KOPT-K1 (cell line): ENCODE measurements at regions not wholly inside any gene's neighbourhood (a gene's known extent, or its start where the extent isn't known, plus 50 kb on each side); places are given as distances from the start of the nearest gene placed in this dataset.
"Not testable (repeated sequence)": the region's sequence is repeated elsewhere in the genome, so short reads cannot be mapped to it uniquely, and the experiment has no call there.

ENCODE experiments used
- H3K27ac ChIP-seq: fragments of 200-600 bp; sonication (generic); 2 replicates; pipeline ENCODE4 v1.5.1; 2016; ENCODE audit warnings: antibody characterized with exemption, mild to moderate bottlenecking, low read depth, low read length; ENCODE audit not compliant: poor library complexity, severe bottlenecking
- H3K36me3 ChIP-seq: fragments of 200-600 bp; sonication (generic); 2 replicates; pipeline ENCODE4 v1.5.1; 2017; ENCODE audit warnings: antibody characterized with exemption, mild to moderate bottlenecking, low read length, moderate library complexity; ENCODE audit not compliant: insufficient read depth
- H3K9me3 ChIP-seq: fragments of 200-600 bp; sonication (generic); 2 replicates; pipeline ENCODE4 v1.5.1; 2017; ENCODE audit warnings: antibody characterized with exemption, low read length, mild to moderate bottlenecking; ENCODE audit not compliant: insufficient read depth, poor library complexity, severe bottlenecking

DNA sequence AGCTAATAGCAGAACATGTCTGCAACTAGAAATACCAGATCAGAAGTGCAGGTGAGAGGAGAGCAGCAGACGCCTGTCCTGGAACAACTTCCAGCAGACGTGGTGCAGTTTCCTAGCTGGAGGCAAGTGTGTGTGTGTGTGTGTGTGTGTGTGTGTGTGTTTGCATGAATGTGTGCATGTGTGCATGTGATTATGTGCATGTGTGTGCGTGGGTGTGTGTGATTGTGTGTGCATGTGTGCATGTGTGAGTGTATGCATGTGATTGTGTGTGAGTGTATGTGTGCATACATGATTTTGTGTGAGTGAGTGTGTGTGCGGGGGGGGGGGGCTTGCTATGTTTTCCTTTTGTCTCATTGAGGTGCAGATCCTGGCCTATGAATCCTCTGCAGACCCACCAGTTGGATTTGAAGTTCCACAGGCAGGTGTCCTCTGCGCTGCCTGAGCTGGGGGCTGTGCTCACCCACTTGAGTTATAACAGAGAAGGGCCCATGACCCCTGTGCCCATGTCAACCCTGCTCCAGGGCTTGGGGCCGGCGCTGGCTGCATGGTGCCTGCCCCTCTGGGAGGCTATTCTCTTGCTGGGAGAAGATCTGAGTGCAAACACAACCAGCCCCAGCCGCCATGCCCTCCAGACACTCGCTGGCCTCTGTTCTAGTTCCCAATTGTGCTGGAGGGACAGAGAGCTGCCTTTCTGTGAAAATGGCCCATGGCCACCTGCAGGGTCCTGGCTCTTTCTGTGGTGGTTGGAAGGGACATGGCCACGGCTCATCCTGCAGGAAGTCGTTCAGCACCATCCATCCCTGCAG is 821.3 kb downstream of the BRD1 start:
- Histone ChIP-seq H3K9me3 (peaks cover 6% of the 10 kb centered on the region), H3K36me3 (no peaks in the 10 kb centered on the region), H3K27ac (no peak overlapping the region)

DNA sequence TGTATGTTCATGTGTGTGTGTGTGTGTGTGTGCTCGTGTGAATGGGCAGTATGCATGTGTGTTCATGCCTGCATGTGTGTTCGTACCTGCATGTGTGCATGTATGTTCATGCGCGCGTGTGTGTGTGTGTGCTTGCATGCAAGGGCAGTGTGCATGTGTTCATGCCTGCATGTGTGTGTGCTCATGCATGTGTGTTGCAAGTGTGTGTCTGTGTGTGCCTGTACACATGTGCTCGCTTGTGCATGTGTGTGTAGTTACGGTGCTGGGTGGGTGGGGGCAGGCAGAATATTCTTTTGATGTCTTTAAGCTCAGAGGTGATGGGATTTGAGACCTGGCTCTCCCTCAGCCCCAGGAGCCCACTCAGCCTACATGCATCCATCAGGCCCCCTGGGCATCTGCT is 822.1 kb downstream of the BRD1 start:
- Histone ChIP-seq H3K36me3 (no peaks in the 10 kb centered on the region), H3K27ac (no peak overlapping the region), H3K9me3 (peaks cover 11% of the 10 kb centered on the region)

- peaks cover 11% of the 10 kb centered on the region for H3K9me3 ChIP-seq
- H3K36me3 ChIP-seq, result no peaks in the 10 kb centered on the region
- H3K27ac ChIP-seq, result no peak overlapping the region
Observed at GRCh38 chr22:49004484-49005399, 822.9 kb downstream of the BRD1 start.

DNA sequence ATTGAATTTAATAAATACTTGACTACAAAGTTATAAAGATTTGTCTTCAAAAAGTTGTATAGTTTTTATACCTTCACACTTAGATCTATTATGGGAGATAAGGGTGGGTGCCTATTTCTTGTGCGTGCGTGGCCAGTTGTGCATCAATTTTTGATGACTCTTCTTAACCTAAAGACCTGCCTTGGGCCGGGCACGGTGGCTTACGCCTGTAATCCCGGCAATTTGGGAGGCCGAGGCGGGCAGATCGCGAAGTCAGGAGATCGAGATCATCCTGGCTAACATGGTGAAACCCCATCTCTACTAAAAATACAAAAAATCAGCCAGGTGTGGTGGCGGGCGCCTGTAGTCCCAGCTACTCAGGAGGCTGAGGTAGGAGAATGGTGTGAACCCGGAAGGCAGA is 830.1 kb downstream of the BRD1 start:
- H3K27ac ChIP-seq, H3K36me3 ChIP-seq: not testable (repeated sequence)
- peaks cover 11% of the 10 kb centered on the region for H3K9me3 ChIP-seq

DNA sequence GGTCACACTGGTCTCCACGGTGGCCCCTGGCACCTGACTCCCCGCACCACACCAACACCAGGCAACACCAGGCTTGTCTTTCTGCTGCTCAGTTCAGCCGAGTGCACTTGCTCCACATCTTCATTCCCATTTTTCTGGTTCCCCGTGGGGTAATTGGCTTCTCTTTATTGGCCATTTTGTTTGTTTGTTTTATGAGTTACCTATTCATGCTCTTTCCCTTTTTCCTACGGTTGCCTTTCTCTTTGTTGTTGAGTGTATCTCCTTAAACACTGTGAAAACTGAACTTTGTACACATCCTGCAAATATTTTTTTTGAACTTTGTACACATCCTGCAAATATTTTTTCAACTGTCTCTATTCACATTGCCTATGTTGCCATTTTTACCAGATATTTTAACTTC is 834.0 kb downstream of the BRD1 start:
- Histone ChIP-seq H3K36me3 (no peaks in the 10 kb centered on the region), H3K27ac (no peak overlapping the region)

DNA sequence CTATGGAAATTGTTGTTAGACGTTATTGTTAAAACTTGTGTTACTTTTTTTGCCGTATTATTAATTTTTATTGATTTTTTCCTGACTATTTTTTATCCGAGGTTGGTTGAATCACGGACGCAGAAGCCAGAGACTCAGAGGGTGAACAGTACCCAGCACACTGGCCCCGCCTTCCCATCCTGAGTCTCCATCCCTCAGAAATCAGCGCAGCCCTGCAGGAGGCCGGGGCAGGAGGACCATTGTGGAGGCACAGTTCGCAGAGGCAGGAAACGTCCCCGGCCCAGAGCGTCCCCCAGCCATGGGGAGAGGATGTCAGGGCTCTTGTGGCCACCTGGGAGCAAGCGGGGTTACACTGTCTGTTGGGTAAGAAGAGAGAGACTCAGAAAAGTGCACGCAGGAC is 843.0 kb downstream of the BRD1 start:
- Histone ChIP-seq H3K27ac (no peak overlapping the region), H3K9me3 (no peaks in the 10 kb centered on the region), H3K36me3 (no peaks in the 10 kb centered on the region)

More for the DNA sequence above, 834.0 kb downstream of the BRD1 start:
- no peaks in the 10 kb centered on the region for H3K9me3 ChIP-seq

GRCh38 chr22:48982321-48982905 is 845.3 kb downstream of the BRD1 start:
- Histone ChIP-seq H3K27ac (no peak overlapping the region), H3K36me3 (no peaks in the 10 kb centered on the region), H3K9me3 (no peaks in the 10 kb centered on the region)

DNA sequence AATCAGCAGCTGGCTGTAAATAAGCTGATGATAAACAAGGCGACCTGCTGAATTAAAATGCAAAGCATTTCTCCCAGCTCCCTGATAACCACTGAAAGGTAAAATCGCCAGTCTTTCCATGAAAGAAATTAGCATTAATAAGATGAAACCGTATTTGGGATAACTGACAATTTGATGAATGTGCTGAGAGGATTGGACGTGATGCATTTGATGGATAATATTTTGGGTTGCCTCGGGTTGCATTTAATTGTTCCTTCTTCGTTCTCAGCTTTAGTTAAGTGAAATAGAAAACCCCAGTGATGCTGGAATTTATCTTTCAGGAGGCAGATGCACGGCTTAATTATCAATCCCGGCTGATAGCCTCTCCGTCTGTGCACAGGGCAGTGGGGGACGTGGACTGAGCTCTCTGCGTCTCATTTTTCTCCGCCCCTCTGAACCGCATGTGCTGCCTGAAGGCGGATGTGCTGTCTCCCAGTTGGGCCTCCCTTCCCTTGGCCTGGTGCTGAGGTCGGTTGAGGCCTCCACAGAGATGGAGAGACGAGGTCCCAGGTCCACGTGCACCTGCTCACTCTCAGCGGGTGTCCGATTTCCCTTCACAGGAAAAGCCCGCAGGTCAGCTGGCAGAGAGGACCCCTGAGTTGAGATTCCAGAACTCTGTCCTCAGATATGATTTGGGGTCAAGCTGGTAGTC is 846.2 kb downstream of the BRD1 start:
- H3K27ac ChIP-seq, result no peak overlapping the region
- no peaks in the 10 kb centered on the region for H3K9me3 ChIP-seq
- no peaks in the 10 kb centered on the region for H3K36me3 ChIP-seq

DNA sequence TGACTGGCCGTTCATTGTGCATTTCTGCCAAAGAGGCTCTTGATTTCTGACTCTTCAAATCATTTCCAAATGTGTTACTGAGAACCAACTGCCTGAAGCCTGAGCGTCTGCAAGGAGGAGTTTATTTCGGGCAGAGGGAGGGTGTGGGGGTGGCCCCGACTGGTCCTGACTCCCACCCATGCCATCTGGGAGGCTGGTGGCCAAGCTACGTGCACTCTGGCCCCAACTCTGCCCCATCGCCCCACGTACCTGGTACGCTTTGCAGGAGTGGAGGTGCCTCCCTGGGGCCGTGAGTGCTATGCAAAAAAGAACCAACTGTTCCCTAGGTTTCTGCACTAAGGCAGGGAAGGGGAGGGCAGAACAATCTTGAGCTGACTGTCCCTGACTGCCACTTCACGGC is 846.8 kb downstream of the BRD1 start:
- H3K9me3 ChIP-seq, result no peaks in the 10 kb centered on the region
- no peak overlapping the region for H3K27ac ChIP-seq
- H3K36me3 ChIP-seq, result no peaks in the 10 kb centered on the region

DNA sequence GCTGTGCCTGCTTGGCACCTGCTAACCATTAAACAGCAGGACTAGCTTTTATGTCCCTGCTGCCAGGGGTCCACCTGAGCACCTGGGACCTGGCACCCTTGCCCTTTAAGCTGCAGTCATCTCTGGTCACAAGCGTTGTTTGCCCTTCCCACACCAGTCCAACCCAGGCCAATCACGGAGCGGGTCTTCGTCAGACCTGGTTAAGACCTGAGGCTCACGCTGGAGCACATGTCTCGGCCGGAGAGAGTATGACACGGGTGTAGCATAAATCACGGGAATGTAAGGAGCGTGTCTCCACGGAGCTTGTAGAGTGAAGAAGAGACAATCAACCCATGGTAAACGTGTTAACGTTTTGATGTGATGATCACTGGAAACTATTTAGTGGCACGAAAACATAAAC is 847.3 kb downstream of the BRD1 start:
- Histone ChIP-seq H3K9me3 (no peaks in the 10 kb centered on the region), H3K27ac (no peak overlapping the region), H3K36me3 (no peaks in the 10 kb centered on the region)

DNA sequence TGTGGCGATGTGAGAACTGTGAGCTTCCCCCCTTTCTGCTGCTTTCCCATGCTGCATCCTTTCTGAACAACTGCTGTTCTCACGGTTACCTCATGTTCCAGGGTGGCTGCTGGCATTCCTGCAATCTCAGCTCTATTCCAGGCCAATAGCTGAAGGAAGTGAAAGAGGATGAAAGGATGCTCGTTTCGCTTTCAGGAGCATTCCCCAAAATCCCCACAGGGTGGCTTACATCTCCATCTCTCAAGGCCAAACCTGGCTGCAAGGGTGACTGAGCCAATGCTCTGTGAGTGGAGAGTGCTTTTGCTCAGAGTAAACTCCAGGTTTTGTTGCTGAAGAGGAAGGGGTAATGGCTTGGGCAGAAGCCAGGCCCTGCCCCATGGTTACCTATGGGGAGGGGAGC is 848.2 kb downstream of the BRD1 start:
- no peaks in the 10 kb centered on the region for H3K36me3 ChIP-seq
- H3K9me3 ChIP-seq, result no peaks in the 10 kb centered on the region
- H3K27ac ChIP-seq, result no peak overlapping the region

DNA sequence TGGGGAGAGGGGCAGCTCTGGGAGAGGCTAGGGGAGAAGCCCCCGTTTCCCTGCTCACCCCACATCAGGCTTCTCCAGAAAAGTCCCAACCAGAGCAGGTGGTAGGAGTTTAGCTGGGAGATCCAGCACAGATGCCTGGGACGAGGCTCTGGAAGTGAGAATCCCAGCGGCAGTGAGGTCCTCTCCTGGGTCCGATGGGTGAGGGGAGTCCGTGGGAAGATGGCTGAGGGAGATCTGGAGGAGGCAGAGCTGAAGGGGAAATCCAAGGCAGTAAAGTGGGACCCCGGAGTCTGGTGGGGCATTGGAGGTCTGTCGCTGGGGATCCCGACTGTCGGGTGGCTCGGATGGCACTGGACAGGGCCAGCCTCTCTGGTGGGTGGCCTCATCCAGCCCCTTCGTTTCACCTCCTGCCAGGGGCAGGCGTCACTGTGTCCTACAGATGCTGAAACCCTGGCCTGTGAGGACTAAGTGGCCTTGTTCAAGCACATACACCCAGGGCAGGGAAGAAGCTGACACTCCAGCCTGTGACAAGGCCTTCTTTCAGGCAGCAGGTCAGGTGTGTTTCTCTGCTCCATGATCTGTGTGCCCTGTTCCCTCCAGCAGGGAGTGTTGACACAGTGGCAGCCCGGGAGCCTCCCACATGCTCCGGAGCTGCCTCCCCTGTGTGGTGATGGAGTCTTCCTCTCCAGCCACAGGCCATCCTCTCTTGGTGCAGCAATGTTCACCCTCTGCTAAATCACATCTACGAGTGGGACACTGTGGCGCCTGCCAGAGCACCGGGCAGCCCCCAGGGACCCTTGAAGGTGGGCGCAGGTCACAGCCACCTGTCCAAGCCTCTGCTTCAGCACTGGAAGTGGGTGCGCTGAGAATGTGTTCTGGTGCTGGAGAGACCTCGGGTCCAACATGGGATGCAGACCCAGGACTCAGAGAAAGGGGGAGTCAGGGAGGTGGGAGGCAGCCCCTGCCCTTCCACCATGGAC is 850.8 kb downstream of the BRD1 start:
- H3K27ac ChIP-seq, result no peak overlapping the region
- no peaks in the 10 kb centered on the region for H3K9me3 ChIP-seq

GRCh38 chr22:48975886-48976285 is 851.8 kb downstream of the BRD1 start:
- Histone ChIP-seq H3K9me3 (no peaks in the 10 kb centered on the region), H3K36me3 (no peaks in the 10 kb centered on the region), H3K27ac (no peak overlapping the region)

More for the DNA sequence above, 850.8 kb downstream of the BRD1 start:
- no peaks in the 10 kb centered on the region for H3K36me3 ChIP-seq

DNA sequence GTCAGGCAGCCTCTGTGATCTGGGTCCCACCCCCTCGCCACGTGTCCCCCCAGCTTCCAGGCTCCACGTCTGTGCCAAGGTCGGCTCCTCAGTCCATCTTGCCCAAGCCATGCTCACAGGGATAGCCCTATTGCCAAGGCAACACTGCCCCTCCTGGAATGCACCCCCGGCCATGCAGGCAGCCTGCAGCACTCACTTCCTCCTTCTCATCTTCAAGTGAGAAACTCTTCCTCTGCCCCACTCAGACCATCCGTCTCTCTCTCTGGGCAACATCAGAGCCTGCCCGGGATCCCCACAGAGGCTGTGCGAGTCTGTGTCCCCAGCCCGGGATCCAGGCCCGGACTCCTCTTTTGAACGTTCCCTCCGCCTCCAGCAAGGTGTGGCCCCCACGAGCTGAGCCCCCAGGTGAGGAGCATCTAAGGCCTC is 852.3 kb downstream of the BRD1 start:
- no peak overlapping the region for H3K27ac ChIP-seq
- H3K9me3 ChIP-seq, result no peaks in the 10 kb centered on the region
- no peaks in the 10 kb centered on the region for H3K36me3 ChIP-seq
